ENCODE measurements at regions not wholly inside any gene's neighbourhood (a gene's known extent, or its start where the extent isn't known, plus 50 kb on each side); places are given as distances from the start of the nearest gene placed in this dataset.

DNA sequence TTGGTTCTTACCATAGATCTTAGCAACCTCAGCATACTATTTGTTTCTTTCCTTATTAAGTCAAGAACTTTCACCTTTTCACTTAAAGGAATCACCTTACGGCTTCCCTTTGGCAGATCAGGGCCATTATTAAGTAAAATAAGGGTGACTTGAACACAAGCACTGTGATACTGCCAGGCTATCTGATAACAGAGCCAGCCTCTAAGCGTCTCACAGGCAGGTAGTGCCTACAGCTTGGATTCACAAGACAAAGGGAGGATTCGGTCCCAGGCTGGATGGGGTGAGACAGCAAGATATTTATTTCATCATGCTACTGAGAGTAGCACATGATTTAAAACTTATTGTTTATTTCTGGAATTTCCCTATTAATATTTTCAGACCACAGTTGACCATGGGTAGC, 218.6 kb downstream of the FOXO1 start:
- in situ Hi-C loops (cut with HindIII; ENCODE audit: low sequenced_read_pairs) = no loop called here
- DNase-seq (ENCODE audit: low spot score) = no peak

DNA sequence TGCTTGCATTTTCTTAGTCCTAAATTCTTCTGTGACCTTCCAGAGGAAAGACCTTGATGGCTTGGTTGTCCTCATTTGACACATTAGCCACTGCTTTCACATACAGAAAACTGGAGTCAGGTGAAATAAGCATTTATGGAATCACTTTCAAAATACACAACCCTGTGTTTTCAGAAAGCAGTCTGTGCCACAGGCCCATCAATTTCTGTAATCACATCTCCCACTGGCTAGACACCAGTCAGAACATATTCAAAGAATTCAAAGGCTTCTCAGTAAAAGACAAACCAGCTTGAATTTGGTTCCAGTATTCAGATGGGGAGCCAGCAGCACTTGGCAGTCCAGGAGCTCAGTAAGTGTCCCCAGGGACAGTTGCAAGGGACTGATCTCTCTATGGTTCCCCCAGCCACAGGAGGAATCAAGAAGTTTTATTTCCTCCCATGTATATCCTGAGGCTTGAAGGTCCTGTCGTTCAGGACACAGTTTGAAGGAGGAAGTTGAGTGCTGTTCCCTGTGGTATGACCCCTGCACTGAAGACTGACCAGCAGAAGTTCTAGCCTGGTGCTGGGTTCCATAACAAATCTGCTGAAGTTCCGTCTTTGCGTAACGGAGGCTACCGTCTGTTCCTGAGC, 214.3 kb downstream of the FOXO1 start:
- in situ Hi-C loops (cut with HindIII; ENCODE audit: low sequenced_read_pairs) = no loop called here
- no peak for DNase-seq (ENCODE audit: low spot score)

DNA sequence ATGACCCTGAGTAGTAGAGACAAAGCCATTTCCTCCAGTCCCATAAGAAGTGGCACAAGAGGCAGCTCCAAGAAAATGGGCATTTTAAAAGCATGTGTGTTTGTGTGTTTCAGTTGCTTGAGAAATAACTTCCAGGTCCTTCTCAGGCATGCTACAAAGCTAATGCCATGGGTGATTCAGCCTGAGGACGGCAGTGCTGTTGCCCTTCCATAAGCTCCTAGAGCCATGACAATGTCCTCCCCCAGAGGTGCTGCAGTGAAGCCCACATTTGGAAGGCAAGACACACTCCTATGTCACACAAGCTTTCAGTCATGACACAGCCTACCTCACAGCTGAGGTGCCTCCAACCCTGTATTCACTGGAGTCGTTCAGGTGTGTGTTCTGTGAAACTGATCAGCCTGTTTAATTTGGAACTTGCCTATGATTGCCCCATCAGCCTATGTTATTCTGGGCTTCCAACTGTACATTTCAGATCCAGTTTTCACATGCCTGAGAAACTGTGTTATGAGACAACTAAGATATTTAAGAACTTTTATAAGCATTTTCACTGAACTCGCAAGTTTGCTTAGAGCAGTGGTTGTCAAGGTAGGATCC, 213.6 kb downstream of the FOXO1 start:
- in situ Hi-C loops (cut with HindIII; ENCODE audit: low sequenced_read_pairs) = no loop called here

DNA sequence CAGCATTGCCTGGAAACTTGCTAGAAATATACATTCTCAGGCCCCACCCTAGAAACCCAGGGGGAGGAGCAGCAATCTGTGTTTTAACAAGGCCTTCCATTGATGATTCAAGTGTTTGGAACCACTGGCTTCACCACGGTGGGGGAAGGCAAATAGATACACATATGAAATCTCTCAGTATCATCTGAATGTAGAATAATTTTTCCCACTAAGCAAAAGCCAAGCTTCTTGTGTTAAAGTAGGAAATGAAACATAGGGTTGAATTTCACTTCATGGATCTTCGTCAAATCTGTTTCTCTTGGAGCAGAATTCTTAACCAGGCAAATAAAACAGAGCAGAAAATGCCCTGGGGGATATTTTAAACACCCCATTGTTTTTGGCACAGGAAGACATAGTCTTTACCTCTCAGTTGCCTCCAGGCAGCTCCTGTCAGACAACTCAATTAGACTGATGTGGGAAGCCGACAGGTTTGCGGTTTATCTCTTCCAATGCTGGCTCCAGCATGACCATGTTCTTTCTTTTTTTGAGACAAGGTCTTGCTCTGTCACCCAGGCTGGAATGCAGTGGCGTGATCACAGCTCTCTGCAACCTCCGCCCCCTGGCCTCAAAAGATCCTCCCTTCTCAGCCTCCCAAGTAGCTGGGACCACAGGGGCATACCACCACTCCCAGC, 213.0 kb downstream of the FOXO1 start:
- DNase-seq (ENCODE audit: low spot score) = no peak
- in situ Hi-C loops (cut with HindIII; ENCODE audit: low sequenced_read_pairs) = no loop called here

More for the DNA sequence above, 213.6 kb downstream of the FOXO1 start:
- DNase-seq (ENCODE audit: low spot score) = no peak

DNA sequence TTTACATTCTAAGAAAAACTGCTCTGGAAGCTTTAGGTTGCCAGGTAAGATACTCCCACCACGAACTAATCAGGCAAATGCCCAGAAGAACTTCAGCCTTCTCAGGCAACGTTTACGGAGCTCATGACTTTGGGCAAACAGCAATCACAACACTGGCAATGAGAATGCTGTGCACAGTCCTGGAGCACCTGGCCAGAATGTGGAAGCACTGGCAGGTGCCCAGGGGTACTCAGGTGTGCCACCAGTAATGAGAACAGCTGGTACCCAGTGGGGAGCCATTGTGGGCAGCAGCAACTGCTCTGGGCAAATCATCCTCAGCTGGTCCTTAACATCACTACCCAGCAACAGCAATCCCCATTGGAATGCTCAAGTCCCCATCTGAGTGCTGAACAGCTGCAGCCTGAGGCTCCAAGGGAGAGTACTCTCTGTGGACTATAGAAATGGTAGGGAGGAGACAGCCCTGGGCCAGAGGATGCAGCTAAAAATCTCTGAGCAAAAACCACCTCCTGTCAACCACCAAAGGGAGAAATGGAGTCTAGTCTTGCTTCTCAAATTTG, 210.0 kb downstream of the FOXO1 start:
- no peak for DNase-seq (ENCODE audit: low spot score)
- in situ Hi-C loops (cut with HindIII; ENCODE audit: low sequenced_read_pairs) = no loop called here

DNA sequence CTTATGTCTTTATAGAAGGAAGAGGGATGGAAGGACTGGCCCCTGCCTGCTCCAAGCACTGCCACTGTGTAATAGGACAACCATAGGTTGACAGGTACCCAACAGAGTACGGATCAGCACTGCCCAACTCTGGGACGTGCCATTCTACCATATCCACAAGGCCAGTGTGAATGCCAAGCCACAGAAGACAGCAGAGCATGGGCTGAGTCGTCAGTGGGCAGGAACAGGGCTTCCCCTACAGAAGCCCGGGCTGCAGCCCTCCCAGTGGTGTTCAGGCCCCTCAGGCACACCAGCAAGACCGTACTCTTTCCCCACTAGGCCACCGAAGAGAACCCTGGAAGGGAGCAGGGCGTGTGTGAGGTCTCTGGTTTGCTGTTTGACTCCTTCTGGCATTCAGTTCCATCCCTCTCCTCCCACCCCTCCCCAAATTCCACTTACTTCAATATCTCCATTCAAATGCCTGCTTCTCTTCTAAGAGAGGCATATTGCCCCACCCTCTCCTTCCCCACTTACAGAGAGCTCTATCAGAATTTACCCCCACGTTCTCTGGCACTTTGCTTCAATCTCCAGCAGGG, 209.4 kb downstream of the FOXO1 start:
- DNase-seq (ENCODE audit: low spot score) = no peak
- in situ Hi-C loops (cut with HindIII; ENCODE audit: low sequenced_read_pairs) = no loop called here

DNA sequence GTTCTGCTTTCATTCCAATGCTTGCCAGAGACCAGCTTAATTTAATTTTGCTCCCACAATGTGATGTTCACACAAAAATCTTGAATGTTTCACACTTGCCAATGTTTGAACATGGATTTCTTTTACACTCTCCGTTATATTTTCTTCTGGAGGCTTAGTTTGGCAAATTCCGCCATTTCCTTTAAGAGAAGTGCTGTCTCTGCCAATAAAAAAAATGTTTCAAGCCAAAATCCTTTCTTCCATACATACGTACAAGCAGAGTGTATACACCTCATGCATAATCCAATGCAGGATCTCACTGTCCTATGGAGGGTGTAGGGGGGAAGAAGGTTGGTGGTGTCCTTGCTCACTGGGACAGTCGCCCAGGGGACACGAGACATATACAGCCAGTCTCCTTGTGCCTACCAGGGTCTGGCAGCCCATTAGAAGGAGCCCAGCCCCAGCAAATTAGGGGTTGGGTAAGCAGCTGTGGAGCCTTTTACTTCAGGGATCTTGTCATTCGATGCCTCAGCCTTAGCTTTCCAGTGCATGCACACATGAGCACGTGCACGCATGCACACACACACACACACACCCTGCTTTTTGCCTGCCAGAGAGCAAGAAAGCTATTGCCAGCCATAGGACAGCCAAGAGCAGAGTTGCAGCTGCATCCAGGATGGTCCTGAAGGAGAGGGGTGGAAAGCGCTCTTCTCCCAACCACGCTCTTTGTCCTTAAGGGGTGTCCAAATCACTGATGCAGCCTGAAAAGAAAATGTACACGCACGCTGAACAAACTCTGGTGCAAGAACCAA, 208.3 kb downstream of the FOXO1 start:
- in situ Hi-C loops (cut with HindIII; ENCODE audit: low sequenced_read_pairs) = no loop called here
- DNase-seq (ENCODE audit: low spot score) = no peak

DNA sequence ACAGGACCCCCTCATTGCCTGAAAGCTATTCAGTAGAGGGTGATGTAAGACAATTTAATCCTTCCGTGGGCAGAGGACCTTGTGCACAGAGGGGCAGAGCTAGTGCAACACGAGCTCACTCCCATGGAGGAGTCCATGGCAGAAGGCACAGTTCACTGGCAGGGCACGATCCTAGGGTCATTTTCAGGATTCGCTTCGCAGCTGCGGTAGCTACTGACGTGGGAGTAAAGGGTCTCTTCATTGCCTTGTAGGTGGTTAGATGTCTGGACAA, 207.8 kb downstream of the FOXO1 start:
- in situ Hi-C loops (cut with HindIII; ENCODE audit: low sequenced_read_pairs) = no loop called here
- DNase-seq (ENCODE audit: low spot score) = no peak

DNA sequence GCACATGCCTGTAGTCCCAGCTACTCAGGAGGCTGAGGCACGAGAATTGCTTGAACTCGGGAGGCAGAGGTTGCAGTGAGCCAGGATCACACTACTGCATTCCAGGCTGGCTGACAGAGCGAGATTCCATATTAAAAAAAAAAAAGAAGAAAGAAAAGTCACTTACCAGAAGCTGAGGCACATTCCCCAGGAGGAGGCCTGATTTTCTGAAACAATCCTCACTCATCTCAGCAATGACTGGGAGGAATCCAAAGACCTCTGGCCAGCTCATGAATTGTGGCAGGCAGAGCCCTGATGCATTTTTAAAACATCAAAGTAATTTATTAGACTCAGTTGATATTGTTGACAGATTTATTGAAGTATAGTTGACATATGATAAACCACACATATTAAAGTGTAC, 206.3 kb downstream of the FOXO1 start:
- no peak for DNase-seq (ENCODE audit: low spot score)
- in situ Hi-C loops (cut with HindIII; ENCODE audit: low sequenced_read_pairs) = no loop called here

DNA sequence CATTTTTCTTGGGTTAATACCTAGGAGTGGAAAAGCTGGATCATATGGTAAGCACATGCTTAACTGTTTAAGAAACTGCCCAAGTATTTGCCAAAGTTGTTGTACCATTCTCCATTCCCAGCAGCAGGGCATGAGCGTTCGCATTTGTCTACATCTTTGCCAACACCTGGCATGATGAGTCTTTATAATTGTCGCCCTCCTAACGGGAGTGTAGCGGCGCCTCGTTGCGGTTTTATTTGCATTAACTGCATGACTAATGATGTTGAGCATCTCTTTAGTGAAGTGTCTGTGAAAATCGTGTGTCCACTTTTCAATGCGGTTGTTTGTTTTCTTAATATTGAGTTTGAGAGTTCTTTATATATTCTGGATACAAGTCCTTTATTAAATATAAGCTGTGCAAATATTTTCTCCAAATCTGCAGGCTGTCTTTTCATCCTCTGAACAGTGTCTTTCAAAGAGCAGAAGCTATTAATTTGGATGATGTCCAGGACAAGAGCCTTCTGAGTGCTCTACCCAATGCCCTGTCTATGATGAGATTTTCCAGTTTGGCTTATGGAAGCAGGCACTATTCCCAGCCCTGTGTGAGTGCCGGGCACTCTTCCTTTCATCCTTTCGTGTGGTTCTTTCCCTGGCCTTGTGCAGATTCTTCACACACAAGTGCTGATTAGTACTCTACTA, 202.0 kb downstream of the FOXO1 start:
- no peak for DNase-seq (ENCODE audit: low spot score)
- in situ Hi-C loops (cut with HindIII; ENCODE audit: low sequenced_read_pairs) = no loop called here

DNA sequence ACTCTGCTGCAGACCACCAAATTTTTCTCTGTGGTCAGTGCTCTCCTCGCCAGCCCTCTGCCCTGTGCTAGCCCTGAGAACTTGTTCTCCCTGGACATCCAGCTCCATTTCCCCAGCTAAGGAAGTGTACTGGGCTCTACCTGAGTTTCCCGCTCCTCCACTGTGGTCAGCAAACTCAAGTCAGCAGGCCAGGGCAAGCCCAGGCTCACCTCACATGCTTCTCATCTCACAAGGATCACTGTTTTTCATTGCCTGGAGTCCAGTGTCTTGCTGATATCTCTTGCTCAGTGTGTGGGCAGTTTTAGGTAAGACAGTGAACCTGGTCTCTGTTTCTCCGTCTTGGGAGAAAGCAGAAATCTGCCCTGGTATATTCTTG, 201.4 kb downstream of the FOXO1 start:
- no peak for DNase-seq (ENCODE audit: low spot score)
- in situ Hi-C loops (cut with HindIII; ENCODE audit: low sequenced_read_pairs) = no loop called here

DNA sequence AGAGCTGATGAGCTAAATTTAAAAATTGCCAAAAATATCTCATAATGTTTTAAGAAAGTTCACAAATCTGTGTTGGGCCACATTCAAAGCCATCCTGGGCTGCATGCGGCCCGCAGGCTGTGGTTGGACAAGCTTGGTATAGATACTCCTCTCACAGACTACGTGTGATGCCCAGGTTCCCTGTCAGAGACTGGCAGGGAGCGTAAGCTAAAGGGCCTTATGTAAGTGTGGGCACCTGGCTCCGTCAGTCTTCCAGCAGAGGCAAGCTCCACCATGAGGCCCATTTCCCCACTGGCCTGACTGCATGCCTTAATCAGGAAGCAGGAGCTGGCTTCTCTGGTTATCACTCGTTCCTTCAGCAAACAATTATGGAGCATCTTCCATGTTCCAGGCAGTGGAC, 200.2 kb downstream of the FOXO1 start:
- no peak for DNase-seq (ENCODE audit: low spot score)
- in situ Hi-C loops (cut with HindIII; ENCODE audit: low sequenced_read_pairs) = no loop called here

DNA sequence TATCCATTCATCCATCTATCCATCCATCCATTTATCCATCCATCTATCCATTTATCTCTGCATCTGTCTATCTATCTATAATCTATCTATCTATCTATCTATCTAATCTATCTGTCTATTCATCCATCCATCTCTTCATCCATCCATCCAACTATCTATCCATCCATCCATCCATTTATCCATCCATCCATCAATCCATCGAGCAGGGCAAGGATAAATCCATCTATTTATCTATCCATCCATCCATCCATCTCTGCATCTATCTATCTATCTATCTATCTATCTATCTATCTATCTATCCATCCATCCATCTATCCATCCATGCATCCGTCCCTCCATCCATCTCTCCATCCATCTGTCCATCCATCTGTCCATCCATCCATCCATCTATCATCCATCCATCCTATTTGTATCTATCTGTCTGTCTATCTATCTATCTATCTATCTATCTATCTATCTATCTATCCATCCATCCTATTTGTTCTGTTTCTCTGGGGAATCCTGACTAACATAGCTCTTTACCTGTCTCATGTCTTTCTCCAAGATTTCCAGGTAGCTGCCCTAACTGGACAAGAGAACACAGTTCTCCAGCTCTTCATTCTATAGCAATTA, 198.1 kb downstream of the FOXO1 start:
- no peak for DNase-seq (ENCODE audit: low spot score)
- in situ Hi-C loops (cut with HindIII; ENCODE audit: low sequenced_read_pairs) = no loop called here

DNA sequence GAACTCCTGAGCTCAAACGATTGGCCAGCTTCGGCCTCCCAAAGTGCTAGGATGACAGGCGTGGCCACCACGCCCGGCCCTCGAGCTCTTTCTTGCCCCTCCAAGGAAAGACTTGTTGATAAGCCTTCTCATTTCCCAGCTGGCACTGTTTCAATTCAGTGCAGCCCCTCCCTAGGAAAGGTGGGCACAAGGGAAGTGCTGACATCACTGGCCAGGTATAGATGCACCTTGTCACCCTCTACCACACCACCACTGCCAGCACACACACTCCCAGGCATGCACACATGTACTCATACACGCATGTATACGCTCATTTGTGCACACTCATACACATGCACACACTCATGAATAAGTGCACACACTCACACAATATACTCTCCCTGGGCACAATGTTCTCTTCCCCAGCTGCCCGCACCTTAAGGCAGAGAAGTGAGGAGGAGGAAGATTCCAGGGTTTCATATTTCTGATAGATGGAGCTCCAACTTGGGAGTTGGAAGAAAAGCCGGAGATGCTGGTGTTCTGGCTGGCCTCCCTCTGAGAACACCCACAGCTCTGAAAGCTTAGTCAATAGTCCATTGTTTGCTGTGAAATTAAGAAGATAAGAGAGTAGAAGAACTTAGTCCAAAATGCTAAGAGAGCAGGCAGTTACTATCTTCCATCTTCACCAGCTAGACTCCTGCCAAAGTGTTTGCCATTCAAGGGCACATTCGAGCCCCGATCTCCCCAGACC, 196.7 kb downstream of the FOXO1 start:
- in situ Hi-C loops (cut with HindIII; ENCODE audit: low sequenced_read_pairs) = no loop called here
- no peak for DNase-seq (ENCODE audit: low spot score)

DNA sequence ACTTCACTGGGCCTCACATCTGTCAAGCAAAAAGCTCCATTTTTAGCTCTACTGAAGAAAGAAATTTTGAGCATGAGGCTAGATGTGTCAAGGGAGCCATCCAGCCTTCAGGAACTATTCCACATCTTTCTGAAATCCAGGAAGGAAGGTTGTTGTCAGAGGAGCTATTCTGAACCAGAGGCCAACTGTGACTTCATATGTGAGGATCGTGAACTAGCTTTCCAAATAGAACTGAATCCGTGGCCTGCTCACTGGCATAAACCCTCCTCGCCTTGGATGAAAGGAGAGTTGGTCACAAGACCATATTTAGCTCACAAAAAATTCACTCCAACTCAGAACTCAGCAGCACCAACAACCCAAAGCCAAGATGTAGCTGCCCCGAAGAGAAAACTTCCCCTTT, 195.8 kb downstream of the FOXO1 start:
- in situ Hi-C loops (cut with HindIII; ENCODE audit: low sequenced_read_pairs) = no loop called here

DNA sequence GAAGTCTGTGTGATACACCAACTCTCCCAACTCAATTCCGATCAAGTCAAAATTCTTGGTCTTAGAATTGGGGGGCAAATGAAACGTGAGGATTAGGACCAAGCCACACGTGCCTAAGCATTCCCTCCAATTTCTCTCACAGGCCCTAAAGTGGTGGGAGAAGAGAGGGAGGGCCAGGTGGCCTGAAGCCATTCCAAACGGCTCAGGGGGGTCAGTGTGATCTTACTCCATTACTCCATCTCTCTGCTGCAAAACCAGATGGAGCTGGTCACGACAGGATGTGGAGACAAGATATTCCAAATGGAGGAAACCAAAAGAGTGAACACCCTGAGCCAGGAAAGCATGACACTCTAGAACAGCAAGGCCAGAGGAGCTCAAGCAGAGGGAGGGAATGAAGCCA, 195.4 kb downstream of the FOXO1 start:
- in situ Hi-C loops (cut with HindIII; ENCODE audit: low sequenced_read_pairs) = no loop called here
- no peak for DNase-seq (ENCODE audit: low spot score)

More for the DNA sequence above, 195.8 kb downstream of the FOXO1 start:
- DNase-seq (ENCODE audit: low spot score) = no peak

DNA sequence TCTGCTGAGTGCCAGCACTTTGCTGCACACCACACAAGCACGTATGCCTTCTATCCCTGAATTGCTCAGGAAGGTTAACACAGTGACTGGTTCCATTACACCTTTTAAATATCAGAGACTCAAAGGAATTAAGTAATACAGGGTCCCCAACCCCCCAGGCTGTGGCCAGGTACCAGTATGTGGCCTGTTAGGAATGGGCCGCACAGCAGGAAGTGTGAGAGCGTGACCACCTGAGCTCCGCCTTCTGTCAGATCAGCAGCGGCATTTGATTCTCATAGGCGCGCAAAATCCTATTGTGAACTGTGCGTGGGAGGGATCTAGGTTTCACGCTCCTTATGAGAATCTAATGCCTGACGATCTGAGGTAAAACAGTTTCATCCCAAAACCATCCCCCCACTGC, 194.5 kb downstream of the FOXO1 start:
- in situ Hi-C loops (cut with HindIII; ENCODE audit: low sequenced_read_pairs) = no loop called here
- DNase-seq (ENCODE audit: low spot score) = no peak
